GM18520 (cell line): ENCODE measurements at regions not wholly inside any gene's neighbourhood (a gene's known extent, or its start where the extent isn't known, plus 50 kb on each side); places are given as distances from the start of the nearest gene placed in this dataset.
"Not testable (repeated sequence)": the region's sequence is repeated elsewhere in the genome, so short reads cannot be mapped to it uniquely, and the experiment has no call there.

Experiments used
- ATAC-seq: cut with Tn5 transposase; IDR thresholded peaks from one replicate; pipeline ENCODE4 v1.9.1; 2021; ENCODE audit not compliant: unreplicated experiment

DNA sequence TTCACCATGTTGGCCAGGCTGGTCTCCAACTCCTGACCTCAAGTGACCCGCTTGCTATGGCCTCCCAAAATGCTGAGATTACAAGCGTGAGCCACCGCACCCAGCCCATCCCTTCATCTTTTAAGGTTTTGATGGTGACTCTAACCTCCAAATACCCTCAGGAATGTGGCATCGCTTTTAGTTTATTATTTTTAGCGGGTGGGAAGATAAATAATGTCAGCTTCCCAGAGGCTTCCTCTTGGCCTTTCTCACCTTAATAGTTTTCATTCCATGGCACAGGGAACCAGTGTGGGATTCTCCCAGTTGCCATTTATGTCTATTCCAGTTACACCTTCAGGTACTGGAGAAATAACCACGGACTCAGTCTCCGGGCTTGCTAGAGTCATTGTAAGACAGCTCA, 92.1 kb upstream of the LRRN2 start:
- no peak for ATAC-seq

DNA sequence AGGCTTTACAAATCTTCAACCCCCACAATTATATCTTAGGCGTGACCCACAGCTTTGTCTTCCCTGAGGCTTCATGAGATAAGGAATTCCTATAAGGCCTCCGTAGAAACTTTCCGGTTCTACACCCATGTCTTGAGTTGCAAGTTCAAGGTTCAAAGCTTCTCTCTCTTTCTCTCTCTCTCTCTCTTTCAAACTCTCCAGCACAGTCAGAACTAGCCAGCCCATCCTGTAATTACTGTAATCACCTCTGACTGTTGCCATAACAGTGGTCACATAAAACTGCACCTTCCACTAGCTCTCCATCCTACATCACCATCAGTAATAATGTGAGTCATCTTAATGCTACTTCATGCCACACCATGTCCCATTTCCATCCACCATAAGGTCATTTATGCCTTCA, 90.0 kb upstream of the NFASC start:
- ATAC-seq = no peak

DNA sequence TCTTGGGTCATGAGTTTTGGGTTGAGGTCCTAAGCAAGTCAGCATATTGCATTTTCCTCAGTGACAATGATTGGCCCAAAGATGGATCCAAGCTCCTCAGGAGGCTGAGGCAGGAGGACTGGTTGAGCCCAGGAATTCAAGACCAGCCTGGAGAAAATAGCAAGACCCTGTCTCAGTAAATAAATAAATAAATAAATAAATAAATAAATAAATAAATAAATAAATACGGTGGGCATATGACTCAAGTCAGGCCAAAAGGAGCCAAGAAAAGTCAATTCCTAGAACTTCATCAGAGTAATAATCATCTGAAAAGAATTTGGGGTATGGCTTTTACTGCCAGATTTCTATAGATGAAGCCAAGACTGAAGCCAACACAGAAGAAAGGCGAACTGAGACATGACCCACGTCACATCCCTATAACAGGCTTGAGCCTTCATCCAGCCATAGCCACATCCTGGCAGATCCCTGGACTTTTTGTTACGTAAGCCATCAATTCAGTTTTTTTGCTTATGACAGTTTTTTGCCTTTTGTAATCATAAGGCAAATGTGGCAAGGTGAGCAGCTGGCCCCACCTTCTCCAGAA, 88.5 kb upstream of the NFASC start:
- ATAC-seq = no peak

DNA sequence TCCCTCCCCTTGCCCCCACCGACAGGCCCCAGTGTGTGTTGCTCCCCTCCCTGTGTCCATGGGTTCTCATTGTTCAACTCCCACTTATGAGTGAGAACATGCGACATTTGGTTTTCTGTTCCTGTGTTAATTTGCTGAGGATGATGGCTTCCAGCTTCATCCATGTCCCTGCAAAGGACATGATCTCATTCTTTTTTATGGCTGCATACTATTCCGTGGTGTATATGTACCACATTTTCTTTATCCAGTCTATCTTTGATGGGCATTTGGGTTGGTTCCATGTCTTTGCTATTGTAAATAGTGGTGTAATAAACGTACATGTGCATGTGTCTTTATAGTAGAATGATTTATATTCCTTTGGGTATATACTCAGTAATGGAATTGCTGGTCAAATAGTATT, 85.6 kb upstream of the NFASC start:
- ATAC-seq = not testable (repeated sequence)

DNA sequence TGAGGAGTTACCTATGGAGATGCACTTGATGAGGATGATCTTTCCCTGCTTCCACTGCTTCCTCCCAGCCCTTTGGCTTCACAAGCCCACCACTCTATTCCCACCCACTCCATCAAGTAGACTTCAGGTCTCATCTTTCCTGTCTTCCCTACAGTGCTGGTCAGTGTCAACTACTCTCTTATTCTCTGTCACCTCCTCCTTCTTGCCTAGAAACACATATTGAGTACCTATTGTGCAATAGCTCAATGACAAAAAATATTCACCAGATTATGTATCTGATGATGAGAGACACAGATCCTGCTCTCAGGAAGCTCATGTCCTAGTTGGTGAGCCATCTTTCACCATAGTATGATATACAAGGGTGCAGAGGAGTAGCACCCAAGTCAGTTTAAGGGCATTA, 82.2 kb upstream of the NFASC start:
- ATAC-seq = no peak

DNA sequence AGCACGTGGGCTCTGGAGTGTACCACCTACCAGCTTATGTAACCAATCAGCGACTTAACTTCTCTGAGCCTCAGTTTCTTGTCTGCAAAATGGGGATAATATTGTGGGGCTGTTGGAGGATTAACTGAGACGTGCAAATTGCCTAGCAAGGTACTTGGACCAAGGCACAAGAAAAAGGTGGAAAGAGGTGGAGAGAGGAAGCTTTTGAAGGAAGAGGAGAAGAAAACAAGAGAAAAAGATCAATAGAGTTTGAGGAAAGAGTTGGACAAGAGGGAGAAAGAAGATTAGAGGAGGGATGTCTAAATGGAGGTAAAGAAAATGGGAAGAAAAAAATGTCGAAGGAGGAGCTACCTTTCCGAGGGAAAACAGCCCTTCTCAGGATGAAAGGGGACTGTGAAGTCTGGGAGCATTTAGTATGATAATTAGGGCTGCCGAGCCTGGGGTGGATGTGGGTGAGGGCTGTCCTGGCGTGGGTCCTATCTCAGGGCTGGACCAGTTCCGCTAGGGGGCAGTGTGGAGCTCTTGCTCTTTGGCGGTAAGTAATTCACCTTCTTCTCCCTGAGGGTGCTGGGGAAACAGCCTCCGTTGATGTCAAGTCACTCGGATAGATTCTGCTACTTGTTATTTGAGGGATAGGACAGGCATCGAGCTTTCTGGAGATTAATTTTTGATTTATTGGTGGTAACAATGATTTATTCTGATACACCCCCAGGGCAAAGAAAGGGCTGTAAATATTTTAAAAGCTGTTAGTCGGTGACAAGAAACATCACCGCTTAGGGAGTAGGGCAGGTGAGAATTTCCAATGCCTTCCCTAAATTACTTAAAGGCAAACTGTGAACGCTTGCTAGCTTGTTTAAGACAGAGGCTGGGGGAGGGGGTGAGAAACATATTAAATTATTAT, 79.0 kb upstream of the NFASC start:
- ATAC-seq = no peak

DNA sequence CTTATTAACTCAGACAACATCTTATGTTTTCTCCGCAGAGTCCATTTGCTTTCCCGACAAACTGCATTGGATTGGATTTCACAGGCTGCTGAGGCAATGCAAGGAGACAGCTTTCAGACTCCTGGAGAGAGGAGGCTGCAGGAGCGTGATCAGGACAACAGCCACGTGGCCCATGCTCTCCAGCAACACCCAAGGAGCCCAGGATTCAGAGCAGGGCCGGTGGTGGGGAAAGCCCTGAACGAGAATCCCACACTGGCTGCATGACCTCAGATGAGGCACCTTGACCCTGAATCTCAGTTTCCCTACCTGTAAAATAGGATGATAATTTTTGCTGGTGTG, 78.3 kb upstream of the NFASC start:
- ATAC-seq = no peak

DNA sequence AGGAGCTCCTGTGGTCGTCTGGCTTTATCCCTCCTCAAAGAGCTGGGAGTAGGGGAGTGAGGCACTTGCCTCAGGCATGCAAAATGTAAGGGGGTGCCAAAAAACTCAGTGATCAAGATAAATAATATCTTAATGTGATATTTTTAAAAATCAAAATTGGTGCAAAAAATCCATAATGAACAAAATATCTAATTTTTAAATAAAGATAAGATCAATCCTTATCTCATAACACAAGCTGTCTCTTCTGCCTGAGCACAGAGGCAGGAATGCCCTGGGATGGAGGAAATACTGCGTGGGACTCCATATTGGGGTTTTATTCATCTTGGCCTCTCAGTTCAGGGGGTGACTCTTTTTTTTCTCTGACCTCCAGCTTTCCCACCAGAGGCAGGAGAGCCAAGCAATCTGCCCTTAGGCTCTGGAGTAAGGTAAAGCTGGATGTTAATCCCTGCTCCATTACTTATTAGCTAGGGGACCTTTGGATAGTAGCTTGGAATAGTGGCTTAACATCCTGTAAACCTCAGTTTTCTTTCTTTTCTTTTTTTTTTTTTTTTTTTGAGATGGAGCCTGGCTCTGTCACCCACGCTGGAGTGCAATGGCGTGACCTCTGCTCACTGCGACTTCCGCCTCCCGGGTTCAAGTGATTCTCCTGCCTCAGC, 77.3 kb upstream of the NFASC start:
- no peak for ATAC-seq

DNA sequence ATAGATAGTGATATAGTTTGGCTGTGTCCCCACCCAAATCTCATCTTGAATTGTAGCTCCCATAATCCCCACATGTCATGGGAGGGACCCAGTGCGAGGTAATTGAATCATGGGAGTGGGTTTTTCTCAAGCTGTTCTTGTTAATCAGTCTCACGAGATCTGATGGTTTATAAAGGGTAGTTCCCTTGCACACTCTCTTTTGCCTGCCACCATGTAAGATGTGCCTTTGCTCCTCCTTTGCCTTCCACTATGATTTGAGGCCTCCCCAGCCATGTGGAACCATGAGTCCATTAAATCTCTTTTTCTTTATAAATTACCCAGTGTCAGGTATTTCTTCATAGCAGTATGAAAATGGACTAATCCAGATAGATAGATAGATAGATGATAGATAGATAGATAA, 73.8 kb upstream of the NFASC start:
- not testable (repeated sequence) for ATAC-seq

DNA sequence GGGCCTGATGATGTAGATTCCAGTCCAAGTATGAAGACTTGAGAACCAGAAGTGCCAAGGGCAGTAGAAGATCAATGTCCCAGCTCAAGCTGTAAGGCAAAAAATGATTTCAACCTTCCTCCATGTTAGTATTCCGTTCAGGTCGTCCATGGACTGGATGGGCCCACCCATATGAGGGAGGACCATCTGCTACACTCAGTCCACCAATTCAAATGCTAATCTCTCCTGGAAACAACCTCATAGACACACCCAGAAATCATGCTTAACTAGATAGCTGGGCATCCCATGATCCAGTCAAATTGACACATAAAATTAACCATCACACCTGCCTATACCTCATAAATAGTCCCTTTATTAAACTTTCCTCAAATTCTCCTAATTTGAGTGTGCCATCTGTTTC, 73.3 kb upstream of the NFASC start:
- ATAC-seq = no peak

DNA sequence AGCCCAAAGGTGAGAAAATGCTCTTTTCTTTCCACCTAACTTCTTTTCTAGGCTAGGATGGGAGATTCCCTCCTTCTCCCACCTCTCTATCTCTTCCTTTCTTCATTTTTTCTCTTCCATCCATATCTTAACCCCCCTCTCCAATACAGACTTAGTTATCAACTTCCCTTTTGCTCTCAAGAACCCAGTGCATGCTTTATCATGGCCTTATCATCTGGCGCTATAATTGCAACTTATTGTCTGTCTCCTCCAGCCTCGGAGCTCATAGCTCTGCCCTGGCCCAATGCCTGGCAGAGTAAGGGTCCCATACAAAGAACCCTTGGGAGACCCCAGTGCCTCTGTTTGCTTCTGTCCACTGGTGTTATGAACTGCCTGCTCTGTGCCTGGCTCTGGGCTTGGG, 71.0 kb upstream of the NFASC start:
- no peak for ATAC-seq

DNA sequence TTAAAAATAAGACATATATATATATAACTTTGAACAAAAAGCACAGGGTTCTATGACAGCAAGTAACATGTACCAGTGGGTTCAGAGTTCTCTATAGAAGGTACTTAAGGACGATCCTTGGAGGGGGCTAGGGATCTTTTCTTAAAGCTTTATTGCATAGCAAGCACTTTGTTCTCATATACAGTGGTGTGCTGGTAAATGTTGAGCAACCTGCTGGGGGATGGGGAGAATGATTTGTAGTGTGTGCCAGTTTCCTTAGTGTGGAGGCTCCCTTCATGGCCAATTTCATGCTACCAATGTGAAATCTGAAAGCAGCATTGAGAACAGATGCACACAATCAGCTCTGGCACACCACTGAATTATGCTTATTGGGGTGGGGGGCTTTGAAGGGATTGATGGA, 69.5 kb upstream of the NFASC start:
- no peak for ATAC-seq

DNA sequence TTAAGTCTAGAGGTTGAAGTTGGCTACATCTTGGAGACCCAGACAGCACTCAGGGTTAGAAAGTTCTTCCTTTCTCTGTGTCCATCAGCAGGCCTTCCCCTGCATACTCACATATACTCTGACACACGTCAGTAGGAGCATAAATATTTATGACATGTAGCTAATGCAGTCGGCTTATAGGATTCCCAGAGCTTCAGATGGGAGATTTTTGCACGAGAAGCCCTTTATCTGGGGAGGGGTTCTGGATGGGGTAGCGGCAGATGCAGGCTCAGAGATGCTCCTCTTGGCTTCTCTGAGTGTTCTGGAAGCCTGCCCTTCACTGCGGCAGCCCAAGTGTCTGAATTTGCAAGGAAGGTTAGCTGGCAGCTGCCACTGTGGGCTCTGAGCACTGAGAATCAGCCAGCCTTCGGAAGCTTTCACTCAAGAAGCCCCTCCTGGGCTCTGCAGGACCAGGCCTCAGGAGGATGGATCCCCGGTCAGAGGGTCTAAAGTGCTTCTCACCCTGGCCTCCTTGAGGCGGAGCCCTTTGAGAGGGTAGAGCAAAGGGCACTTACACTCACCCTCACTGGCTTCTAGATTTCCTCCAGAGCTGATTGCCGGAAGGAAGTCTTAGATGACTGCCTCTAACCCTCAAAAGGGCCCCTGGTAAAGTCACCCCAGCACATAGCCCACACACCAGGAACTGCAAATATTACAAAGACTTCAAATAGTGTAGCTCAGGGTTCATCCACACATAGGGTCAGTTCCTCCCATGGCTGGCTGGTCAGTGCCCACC, 68.1 kb upstream of the NFASC start:
- no peak for ATAC-seq

DNA sequence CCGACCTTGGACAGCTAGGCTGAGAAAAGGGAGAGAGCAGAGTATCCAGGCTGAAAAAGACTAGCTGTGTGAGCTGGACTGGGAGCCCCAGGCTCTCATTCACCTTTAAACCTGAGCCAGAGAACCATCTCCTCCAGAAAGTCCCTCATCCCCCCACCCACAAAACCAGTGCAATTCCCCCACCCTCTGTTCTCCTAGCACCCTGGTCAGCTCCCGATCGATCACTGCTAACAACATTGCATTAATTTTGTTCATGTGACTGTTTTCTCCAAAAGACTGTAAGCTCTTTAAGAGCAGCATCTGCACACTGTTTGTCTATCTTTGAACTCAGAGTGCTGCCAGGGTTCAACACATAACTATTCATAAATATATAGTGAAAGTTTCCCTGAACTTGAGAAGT, 67.1 kb upstream of the NFASC start:
- no peak for ATAC-seq

DNA sequence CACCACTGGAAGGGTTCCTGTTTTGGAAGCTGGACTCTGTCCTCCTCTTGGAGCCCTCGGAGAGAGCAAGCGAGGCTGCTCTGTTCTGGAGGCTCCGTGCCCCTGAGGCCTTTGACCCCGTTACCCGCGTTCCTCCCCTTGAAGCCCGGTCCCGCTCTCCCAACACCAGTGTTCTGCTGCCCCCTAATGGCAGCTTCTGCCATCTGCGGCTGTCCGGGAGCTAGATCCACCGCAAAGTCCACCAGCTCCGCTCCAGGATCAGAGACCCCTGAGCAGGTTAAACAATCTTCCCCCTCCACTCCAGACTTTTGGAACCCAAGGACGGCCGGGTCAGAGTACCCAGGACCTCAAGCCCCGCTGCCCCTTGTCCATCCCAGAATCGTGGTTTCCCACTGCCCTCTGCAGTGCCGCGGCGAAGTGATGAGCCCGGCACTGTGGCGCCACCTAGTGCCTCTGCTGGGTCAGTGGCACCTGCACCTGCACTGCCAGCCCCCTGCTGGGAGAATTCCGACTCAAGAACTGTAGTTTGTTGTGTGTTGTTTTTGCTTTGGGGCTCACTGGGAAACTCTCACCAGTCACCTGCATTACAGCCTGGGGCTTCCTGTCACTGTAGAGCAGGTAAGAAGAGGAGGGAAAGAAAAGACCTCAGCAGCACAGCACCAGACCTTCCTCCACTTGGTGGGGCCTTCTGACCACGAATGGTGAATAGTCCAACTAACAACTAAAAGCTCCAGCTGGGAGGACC, 63.5 kb upstream of the NFASC start:
- peak; percentile 57 for ATAC-seq

DNA sequence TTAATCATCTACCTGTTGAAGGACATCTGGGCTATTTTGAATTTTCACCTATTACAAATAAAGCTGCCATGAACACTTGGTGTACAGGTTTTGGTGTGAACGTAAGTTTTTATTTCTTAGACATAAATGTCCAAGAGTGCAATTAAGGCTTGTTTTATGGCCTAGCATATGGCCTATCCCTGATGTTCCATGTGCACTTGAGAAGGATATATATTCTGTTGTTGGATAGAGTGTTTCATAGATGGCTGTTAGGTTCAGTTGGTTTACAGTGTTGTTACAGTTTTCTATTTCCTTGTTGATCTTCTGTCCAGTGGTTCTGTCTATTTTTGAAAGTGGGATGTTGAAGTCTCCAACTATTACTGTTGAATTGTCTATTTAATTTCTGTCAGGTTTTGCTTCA, 61.2 kb upstream of the NFASC start:
- ATAC-seq = no peak

DNA sequence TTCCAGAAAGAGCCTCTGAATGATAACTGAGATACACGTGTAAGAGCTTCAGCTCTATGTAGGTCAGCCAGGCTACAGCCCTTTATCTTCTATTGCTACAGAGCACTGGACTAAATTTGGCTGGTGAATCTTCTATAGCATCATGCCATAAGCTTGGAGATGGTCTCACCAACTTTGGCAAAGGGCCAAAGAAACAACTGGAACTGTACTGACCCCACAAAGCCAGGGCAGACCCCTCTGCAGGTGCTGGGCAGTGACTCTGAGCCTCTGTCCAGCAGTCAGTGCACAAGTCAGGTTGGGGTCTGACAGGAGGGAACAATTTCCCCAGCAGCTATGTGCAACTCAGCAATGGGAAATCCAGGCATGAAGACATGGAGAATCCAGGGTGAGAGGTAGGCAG, 57.8 kb upstream of the NFASC start:
- no peak for ATAC-seq

DNA sequence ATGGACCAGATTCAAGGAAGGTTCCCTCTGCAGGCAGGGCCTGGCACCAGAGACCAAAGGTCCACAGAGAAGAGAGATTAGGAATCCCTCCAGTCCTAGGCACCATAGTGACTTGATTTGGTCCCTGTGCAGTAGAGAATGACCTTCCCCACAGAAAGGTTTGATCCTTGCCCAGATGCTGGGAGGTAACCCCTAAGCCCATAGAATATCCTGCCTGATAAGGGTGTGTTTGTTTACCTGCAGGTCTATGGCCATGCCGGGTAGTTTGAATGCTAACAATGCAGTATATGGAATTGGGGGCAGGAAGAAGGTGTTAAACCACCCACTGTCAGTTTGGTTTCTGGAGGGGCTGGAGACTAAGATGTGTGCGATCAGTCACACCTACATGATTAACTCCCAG, 57.1 kb upstream of the NFASC start:
- ATAC-seq = no peak

DNA sequence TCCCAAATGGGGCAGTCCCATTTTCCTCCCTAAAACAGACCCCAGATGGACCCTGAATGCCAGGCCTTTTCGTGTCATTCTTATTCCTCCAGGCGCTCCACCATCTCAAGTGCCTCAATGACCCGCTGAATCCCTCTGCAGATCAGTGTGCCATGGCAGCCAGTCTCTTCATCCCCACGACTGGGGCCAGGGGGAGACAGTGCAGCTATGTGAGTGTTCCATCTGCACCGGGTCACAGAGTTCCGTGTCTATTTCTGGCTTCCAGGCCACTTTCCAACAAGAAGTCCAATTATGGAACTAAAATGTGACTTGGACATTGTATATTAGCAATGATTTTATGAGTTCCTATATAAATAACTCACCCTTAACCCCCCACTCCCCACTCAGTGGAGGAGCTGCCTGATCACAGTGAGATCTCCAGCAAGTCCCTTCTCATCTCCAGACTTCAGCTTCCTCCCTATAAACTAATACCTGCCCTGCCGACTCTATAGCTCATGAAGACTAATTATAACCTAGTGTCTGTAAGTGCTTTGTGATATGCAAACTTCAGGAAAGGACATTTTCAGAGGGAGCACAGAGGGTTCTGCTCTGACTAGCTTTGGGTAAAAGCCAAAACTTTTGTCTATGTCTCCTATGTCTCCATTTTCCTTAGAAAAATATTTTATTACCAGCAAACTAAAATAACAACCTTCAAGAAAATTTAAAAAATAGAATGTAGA, 56.3 kb upstream of the NFASC start:
- no peak for ATAC-seq

DNA sequence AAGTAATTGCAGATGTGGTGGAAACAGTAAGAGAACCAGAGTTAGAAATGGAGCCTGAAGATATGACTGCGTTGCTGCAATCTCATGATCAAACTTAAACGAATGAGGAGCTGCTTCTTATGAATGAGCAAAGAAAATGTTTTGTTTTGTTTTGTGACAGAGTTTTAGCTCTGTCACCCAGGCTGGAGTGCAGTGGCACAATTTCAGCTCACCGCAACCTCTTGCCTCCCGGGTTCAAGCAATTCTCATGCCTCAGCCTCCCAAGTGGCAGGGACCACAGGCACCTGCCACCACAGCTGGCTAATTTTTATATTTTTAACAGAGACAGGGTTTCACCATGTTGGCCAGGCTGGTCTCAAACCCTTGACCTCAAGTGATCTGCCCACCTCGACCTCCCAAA, 53.3 kb upstream of the NFASC start:
- no peak for ATAC-seq
